ENCODE measurements at regions not wholly inside any gene's neighbourhood (a gene's known extent, or its start where the extent isn't known, plus 50 kb on each side); places are given as distances from the start of the nearest gene placed in this dataset.

GRCh38 chr5:107168086-107168485, 502.7 kb downstream of the EFNA5 start:
- TF ChIP-seq, protein P1, sequence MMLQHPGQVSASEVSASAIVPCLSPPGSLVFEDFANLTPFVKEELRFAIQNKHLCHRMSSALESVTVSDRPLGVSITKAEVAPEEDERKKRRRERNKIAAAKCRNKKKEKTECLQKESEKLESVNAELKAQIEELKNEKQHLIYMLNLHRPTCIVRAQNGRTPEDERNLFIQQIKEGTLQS (IDR thresholded peaks at IDR 0.05) = no peak
- TF ChIP-seq ELF1 (IDR thresholded peaks at IDR 0.05; ENCODE audit: borderline replicate concordance, low read depth) (no peak), REST (IDR thresholded peaks at IDR 0.05; ENCODE audit: low read depth) (no peak), ZFX (IDR thresholded peaks at IDR 0.05) (no peak), EZH2phosphoT487 (IDR thresholded peaks at IDR 0.05; ENCODE audit: borderline replicate concordance) (no peak), FOSL1 (IDR thresholded peaks at IDR 0.05; ENCODE audit: low read depth) (no peak), YY1 (IDR thresholded peaks at IDR 0.05; ENCODE audit: extremely low read depth, insufficient replicate concordance, low read depth, low read length) (no peak), TCF7L2 (IDR thresholded peaks at IDR 0.05; ENCODE audit: borderline replicate concordance, extremely low read depth, insufficient read depth, insufficient read length) (no peak), ZBTB33 (IDR thresholded peaks at IDR 0.05; ENCODE audit: extremely low read depth, insufficient replicate concordance, low read length) (no peak), CBX3 (IDR thresholded peaks at IDR 0.05; ENCODE audit: low read depth) (no peak), ZNF274 (IDR thresholded peaks at IDR 0.05; ENCODE audit: low read depth, low read length) (no peak), POLR2AphosphoS5 (IDR thresholded peaks at IDR 0.05; ENCODE audit: low read depth, low read length) (no peak)
- Histone ChIP-seq H3K79me2 (ENCODE audit: insufficient read depth, low read length) (no peaks in the 10 kb centered on the region), H3K4me3 (replicated peaks in 1 of 2; ENCODE audit: low read depth in 1 of 2, low read length in 2 of 2) (no peak overlapping the region), H3K36me3 (ENCODE audit: control insufficient read depth in 1 of 2, insufficient read depth in 2 of 2, low read length in 2 of 2) (no peaks in the 10 kb centered on the region), H3K27me3 (ENCODE audit: insufficient read depth, low read length) (no peaks in the 10 kb centered on the region), H3K9me2 (ENCODE audit: insufficient read depth) (no peaks in the 10 kb centered on the region), H2AFZ (ENCODE audit: low read depth, low read length, poor library complexity, severe bottlenecking) (no peak overlapping the region), H3K4me1 (ENCODE audit: control insufficient read depth in 1 of 2, insufficient read depth in 2 of 2, low read length in 2 of 2) (no peaks in the 10 kb centered on the region), H3K27ac (ENCODE audit: low read depth, low read length) (no peak overlapping the region), H3K9me3 (ENCODE audit: control insufficient read depth in 1 of 2, insufficient read depth in 1 of 2, low read depth in 1 of 2, low read length in 2 of 2) (peaks cover 7 to 22% of the 10 kb centered on the region in 2 experiments; a peak in 2 of 4 replicates), H3K4me2 (ENCODE audit: low read length) (no peak overlapping the region), H4K20me1 (ENCODE audit: insufficient read depth) (no peaks in the 10 kb centered on the region), H3K9ac (ENCODE audit: low read length) (no peak overlapping the region)
- no TSS peak for BruUV-seq (replicated peaks)
- CTCF ChIA-PET = no interaction called here
- RAD21 ChIA-PET (ENCODE audit: low non-redundant PET in 1 of 2, low total read pairs in 2 of 2, uncharacterized antibody in 2 of 2, unreplicated experiment in 2 of 2) = no interaction called here
- ATAC-seq (no peak), DNase-seq (ENCODE audit: low read depth, low spot score) (no peak)
- POLR2A ChIA-PET = no interaction called here
- intact Hi-C loops (cut with micrococcal nuclease) = no loop called here

Data from HCT116 (cell line).